ENCODE measurements at regions not wholly inside any gene's neighbourhood (a gene's known extent, or its start where the extent isn't known, plus 50 kb on each side); places are given as distances from the start of the nearest gene placed in this dataset.

DNA sequence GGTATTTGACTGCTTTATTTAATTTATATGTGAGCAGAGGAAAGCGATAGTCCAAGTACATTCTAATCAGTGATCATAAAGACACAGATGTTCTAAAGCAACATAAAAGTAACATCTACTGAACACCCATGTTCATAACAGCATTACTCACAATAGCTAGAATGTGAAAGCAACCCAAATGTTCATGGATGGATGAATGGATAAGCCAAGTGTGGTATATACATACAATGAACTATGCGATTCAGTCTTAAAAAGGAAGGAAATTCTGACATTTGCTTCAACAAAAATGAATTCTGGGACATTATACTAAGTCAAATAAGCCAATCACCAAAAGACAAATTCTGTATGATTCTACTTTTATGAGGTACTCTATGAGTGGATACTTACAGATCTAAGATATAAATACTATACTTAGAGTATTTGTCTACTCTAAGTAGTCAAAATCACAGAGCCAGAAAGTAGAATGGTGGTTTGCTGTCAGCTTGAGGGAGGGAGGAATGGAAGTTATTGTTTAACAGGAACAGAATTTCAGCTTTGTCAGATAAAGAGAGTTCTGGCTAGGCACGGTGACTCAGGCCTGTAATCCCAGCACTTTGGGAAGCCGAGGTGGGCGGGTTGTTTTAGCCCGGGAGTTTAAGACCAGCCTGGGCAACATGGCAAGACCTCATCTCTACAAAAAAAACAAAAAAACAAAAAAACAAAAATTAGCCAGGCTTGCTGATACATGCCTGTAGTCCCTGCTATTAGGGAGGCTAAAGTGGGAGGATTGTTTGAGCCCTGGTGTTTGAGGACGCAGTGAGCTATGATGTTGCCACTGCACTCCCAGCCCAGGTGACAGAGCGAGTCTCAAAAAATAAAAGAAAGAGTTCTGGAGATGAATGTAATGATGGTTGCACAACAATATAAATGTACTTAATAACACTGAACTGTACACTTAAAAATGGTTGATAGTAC, 79.7 kb upstream of the ARHGAP29 start (continued):
- no peak for TF ChIP-seq CREM (IDR thresholded peaks at IDR 0.05)
- TF ChIP-seq CREM (CRISPR knock-in tag; IDR thresholded peaks at IDR 0.05): no peak
- no peak for TF ChIP-seq ZBTB34 (CRISPR knock-in tag; IDR thresholded peaks at IDR 0.05)
- no peak for TF ChIP-seq RFXAP (CRISPR knock-in tag; IDR thresholded peaks at IDR 0.05; ENCODE audit: borderline replicate concordance)
- no peak for TF ChIP-seq NRL (CRISPR knock-in tag; IDR thresholded peaks at IDR 0.05; ENCODE audit: borderline replicate concordance)
- no peak for TF ChIP-seq JARID2 (CRISPR knock-in tag; IDR thresholded peaks at IDR 0.05; ENCODE audit: insufficient replicate concordance)
- TF ChIP-seq TFDP2 (CRISPR knock-in tag; IDR thresholded peaks at IDR 0.05): no peak
- no peak; the same call in 1 of the 2 replicates for TF ChIP-seq ZNF770 (CRISPR knock-in tag; IDR thresholded peaks at IDR 0.05)
- TF ChIP-seq NCOR1 (IDR thresholded peaks at IDR 0.05; ENCODE audit: borderline replicate concordance, low read length): no peak
- TF ChIP-seq ASH2L (IDR thresholded peaks at IDR 0.05; ENCODE audit: insufficient read length, low read depth, low read length): no peak
- TF ChIP-seq ZNF672 (CRISPR knock-in tag; IDR thresholded peaks at IDR 0.05): no peak
- TF ChIP-seq MED1 (CRISPR knock-in tag; IDR thresholded peaks at IDR 0.05): no peak
- no peak for TF ChIP-seq PAWR (CRISPR knock-in tag; IDR thresholded peaks at IDR 0.05; ENCODE audit: borderline replicate concordance)
- TF ChIP-seq CHCHD3 (CRISPR knock-in tag; IDR thresholded peaks at IDR 0.05): no peak
- TF ChIP-seq KDM2A (CRISPR knock-in tag; IDR thresholded peaks at IDR 0.05; ENCODE audit: borderline replicate concordance, low read depth): no peak
- no peak for TF ChIP-seq SRSF4 (IDR thresholded peaks at IDR 0.05; ENCODE audit: low read depth, low read length, poor library complexity, severe bottlenecking)
- TF ChIP-seq, protein P1, sequence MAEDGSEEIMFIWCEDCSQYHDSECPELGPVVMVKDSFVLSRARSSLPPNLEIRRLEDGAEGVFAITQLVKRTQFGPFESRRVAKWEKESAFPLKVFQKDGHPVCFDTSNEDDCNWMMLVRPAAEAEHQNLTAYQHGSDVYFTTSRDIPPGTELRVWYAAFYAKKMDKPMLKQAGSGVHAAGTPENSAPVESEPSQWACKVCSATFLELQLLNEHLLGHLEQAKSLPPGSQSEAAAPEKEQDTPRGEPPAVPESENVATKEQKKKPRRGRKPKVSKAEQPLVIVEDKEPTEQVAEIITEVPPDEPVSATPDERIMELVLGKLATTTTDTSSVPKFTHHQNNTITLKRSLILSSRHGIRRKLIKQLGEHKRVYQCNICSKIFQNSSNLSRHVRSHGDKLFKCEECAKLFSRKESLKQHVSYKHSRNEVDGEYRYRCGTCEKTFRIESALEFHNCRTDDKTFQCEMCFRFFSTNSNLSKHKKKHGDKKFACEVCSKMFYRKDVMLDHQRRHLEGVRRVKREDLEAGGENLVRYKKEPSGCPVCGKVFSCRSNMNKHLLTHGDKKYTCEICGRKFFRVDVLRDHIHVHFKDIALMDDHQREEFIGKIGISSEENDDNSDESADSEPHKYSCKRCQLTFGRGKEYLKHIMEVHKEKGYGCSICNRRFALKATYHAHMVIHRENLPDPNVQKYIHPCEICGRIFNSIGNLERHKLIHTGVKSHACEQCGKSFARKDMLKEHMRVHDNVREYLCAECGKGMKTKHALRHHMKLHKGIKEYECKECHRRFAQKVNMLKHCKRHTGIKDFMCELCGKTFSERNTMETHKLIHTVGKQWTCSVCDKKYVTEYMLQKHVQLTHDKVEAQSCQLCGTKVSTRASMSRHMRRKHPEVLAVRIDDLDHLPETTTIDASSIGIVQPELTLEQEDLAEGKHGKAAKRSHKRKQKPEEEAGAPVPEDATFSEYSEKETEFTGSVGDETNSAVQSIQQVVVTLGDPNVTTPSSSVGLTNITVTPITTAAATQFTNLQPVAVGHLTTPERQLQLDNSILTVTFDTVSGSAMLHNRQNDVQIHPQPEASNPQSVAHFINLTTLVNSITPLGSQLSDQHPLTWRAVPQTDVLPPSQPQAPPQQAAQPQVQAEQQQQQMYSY (CRISPR knock-in tag; IDR thresholded peaks at IDR 0.05): no peak
- TF ChIP-seq ZNF75D (CRISPR knock-in tag; IDR thresholded peaks at IDR 0.05; ENCODE audit: borderline replicate concordance): no peak

Measured in HepG2 (cell line).